ENCODE measurements at regions not wholly inside any gene's neighbourhood (a gene's known extent, or its start where the extent isn't known, plus 50 kb on each side); places are given as distances from the start of the nearest gene placed in this dataset.
"Not testable (repeated sequence)": the region's sequence is repeated elsewhere in the genome, so short reads cannot be mapped to it uniquely, and the experiment has no call there.

GRCh38 chr12:59149995-59150642 is 229.8 kb upstream of the LRIG3 start:
- DNase-seq (ENCODE audit: low read depth in 3 of 3): no peak

GRCh38 chr12:59147791-59148190 is 227.5 kb upstream of the LRIG3 start:
- no peak for DNase-seq (ENCODE audit: low read depth in 3 of 3)

DNA sequence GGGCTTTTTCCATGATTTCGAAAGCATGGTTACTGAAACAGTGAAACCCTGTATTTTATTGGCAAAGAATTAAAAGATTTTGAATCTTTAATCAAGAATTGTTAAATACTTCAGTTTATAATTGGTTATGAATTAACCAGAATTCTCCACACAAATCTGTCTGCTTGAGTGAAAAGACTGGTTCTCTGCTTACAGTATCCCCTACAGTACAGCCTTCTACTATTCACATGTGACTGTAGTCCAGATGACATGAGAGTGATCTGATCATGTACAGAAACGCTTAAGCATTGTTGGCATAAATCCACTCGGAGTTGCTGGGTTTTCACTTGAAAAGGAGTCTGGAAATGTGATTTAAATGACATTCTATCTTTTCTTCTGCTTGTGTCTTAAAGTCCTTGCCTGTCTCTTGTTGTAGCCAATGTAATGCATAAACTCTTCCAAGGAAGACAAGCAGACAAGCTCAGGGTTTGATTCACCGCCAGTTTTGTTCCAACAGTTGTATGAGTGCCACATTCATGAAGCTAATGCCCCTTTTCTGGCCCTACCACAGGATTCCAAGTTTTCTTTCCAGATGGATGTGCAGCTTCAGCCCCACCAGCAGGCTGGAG is 222.0 kb upstream of the LRIG3 start:
- DNase-seq (ENCODE audit: low read depth in 3 of 3): no peak

DNA sequence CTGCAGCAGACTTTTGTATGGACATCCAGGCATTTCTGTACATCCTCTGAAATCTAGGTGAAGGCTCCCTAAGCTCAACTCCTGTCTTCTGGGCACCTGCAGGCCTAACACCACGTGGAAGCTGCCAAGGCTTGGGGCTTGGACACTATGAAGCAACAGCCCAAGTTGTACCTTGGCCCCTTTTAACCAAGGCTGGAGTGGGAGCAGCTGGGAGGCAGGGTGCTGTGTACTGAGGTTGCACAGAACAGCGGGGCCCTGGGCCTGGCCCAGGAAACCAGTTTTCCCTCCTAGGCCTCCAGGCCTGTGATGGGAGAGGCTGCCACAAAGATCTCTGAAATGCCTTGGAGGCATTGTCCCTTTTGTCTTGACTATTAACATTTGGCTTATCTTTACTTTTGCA is 214.4 kb upstream of the LRIG3 start:
- DNase-seq (ENCODE audit: low read depth in 3 of 3): no peak

- DNase-seq (ENCODE audit: low read depth in 3 of 3): no peak
Observed at GRCh38 chr12:59131462-59131861, 211.2 kb upstream of the LRIG3 start.

GRCh38 chr12:59122784-59123183 is 202.5 kb upstream of the LRIG3 start:
- no peak for DNase-seq (ENCODE audit: low read depth in 3 of 3)

DNA sequence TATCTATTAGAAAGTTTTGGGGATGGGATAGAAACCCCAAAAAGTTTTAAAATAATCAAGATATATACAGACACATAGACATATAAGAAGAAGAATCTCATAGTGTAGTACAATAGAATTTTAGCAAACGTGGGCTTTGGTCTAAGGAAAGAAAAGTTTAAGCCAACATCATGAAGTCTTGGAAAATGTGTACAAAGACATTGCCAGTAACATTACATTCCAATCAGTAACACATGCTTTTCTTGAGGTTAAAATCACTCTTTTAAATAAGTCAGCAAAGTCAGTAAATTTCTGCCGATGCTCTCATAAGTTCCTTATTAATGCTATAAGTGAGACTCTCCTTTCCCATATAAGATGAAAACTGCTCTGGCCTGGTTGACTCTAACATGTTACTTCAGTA is 201.1 kb upstream of the LRIG3 start:
- DNase-seq (ENCODE audit: low read depth in 3 of 3): no peak

DNA sequence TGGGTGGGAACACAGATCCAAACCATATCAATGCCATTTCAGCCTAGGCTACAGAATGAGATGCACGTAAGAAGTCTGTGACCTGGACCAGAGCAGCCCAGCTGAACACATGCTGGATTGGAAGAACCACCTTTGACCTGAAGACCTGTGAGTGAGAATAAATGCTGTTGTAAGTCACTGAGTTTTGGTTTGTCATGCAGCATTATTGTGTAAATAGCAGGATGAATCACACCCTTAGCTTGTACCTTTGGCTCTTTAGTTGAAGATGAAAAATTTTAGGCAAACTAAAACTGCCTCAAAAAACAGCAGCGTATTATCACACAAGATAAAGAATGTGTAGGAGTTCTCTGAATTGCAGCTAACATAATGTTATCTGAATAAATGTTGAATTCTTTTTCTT is 199.4 kb upstream of the LRIG3 start:
- DNase-seq (ENCODE audit: low read depth in 3 of 3): no peak

DNA sequence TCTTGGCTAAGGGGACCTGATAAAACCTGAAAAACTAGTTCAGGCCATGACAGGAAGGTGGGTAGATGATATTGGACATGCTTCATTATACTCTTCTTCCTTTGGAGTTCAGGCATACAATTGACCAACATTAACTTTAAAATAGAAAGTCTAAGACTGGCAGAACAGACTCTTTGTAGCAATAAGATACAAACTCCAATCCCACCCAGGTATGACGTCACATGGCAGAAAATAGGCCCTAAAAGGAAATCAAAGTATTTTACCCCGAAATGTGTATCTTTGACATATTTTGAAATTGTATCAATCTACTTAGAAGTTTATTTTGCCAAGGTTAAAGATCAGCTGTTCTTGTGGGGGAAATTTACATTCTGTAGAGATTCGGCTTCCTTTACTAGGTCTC is 198.1 kb upstream of the LRIG3 start:
- DNase-seq (ENCODE audit: low read depth in 3 of 3): no peak

GRCh38 chr12:59115995-59116394 is 195.7 kb upstream of the LRIG3 start:
- no peak for DNase-seq (ENCODE audit: low read depth in 3 of 3)

DNA sequence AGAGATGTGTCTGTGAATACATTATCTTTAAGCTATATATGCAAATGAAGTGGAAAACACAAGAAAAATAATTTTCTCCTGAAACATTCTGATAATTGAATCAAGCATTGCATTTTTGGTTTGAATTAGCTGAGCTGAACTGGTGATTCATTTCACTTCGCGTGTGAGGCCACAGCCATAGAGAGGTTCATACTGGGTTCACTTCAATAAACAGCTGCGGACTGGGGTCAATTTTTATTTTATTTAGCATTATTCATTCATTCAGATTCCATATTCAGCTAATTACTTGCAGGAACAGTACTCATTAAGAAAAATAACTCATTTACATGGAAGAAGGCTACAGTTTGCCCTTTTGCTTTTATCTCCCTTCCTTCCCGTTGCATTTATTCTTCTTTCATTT is 195.2 kb upstream of the LRIG3 start:
- no peak for DNase-seq (ENCODE audit: low read depth in 3 of 3)

DNA sequence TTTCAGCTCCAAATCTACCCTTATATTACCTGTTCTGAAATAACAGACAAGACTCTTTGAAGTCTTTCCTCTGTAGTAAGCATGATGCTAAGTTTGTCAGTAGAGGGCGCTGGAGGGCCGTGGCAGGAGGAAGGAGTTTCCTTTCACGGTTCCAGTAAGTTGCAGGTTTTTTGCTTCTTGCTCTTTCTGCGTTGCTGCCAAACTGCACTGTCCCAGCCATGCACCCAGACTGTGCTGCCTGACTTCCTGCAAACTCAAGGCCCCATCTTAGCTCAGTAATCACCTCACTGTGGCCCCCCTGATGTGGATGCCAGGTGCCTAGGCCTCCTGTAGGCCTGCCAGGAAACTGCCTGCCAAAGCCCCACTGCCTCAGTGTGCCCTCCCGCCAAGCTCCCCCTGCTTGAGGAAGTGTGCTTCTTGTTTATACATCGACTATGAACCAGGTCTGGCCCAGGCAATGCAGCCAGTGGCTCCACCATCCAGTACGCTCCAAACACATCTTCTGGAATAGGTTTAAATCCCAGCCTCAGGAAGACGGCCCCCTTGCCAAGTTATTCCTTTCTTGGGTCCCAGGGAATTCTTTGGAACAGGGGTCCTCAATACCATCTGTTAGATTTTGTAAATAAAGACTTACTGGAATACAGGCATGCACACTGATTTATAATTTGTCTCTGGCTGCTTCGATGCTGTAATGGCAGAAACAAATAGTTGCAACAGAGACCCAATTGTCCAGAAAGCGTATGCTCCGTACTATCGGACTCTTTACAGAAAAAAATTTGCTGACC is 193.7 kb upstream of the LRIG3 start:
- DNase-seq (ENCODE audit: low read depth in 3 of 3): peak; percentile 23 to 52 (median 43)

- no peak for DNase-seq (ENCODE audit: low read depth in 3 of 3)
Observed at GRCh38 chr12:59111851-59112250, 191.5 kb upstream of the LRIG3 start.

DNA sequence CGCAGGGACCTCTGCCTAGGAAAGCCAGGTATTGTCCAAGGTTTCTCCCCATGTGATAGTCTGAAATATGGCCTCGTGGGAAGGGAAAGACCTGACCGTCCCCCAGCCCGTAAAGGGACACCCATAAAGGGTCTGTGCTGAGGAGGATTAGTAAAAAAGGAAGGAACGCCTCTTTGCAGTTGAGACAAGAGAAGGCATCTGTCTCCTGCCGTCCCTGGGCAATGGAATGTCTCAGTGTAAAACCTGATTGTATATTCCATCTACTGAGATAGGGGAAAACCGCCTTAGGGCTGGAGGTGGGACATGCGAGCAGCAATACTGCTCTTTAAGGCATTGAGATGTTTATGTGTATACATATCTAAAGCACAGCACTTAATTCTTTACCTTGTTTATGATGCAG is 188.2 kb upstream of the LRIG3 start:
- DNase-seq (ENCODE audit: low read depth in 3 of 3): not testable (repeated sequence)

- DNase-seq (ENCODE audit: low read depth in 3 of 3): no peak
Observed at GRCh38 chr12:59100585-59100984, 180.3 kb upstream of the LRIG3 start.

DNA sequence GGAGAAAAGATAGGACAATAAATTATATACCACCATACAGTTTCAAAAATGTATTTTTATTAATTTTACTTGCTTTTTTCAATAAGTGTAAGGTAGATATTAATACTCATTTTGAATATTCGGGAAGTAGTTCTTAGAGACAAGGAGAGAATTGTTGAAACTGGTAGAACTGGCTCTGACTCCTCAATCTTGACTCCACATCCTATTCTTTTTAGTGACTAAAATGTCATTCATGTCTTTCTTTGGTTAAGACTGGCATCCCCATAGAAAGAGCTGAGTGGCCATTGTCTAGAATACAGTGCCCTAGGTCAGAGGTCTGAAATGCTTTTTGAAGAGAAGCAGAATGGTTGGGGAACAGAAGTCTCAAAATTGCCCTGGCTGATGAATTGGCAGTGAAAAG is 177.6 kb upstream of the LRIG3 start:
- no peak for DNase-seq (ENCODE audit: low read depth in 3 of 3)

GRCh38 chr12:59096246-59096645 is 175.9 kb upstream of the LRIG3 start:
- no peak for DNase-seq (ENCODE audit: low read depth in 3 of 3)

DNA sequence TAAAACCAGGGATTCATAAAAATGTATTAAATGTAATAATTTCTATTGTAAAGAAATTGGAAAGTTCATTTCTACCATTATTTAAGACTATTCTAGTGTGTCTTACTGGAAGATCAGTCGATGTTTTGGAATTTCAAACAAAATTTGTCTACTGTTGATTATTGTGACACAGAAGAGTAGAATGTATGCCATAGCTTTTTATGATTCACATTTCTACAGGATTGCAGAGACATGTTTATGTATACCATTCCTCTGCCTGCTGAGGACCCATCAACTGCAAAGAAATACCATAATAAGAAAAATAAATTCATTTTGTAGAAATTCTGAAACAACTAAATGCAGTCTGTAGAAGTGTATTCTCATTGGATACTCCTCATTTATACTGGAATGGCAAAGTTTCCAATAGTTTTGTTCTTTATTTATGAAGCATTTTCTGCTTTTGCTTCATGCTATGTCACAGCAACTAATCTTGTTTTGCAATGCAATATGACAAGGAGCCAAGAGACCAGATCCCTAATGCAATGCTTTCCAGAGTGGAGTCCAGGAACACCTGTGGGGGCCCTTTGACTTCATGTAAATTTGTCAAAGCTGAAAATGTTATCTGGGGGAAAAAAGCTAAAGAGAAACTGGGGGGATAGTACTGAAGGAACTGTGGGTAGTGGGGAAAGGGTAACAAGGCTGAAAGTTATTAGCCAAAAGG is 172.9 kb upstream of the LRIG3 start:
- no peak for DNase-seq (ENCODE audit: low read depth in 3 of 3)

DNA sequence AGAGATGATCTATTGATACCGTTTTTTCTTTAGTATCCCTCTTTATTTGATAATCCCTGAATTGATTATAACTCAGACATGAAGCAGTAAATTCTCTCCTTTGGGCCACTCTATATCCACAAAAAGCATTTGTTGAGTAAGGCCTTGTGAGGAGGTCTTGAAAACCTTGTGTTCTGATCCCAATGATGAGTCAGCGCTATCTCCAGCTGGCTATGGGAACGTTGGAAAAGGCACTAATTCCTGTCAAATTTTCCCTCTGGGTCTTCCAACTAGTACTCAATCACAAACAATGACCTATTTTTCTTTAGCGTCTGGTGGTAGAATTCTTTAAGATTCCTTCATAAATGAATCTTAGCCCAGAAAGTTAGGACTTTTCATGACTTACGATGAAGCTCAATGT is 168.4 kb upstream of the LRIG3 start:
- no peak for DNase-seq (ENCODE audit: low read depth in 3 of 3)

DNA sequence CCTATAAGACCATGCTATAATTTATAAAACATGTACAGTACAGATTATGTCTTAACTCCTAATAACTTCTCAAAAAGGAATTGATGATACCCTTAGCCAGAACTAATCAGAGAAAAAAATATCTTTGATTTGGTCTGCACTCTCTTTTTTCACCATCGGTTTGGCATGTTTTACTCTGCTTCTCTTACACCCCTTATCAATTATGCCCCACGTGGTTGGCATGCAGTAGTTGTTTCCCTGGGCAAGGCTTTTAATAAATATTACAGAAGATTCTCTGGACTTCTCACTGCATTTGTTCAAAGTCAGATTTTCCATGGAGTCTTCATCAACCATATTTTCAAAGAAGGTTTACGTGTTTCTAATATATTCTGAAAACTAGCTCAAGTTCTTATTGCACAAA is 167.4 kb upstream of the LRIG3 start:
- DNase-seq (ENCODE audit: low read depth in 3 of 3): no peak

- DNase-seq (ENCODE audit: low read depth in 3 of 3): no peak
Observed at GRCh38 chr12:59087077-59087673, 166.9 kb upstream of the LRIG3 start.

DNA sequence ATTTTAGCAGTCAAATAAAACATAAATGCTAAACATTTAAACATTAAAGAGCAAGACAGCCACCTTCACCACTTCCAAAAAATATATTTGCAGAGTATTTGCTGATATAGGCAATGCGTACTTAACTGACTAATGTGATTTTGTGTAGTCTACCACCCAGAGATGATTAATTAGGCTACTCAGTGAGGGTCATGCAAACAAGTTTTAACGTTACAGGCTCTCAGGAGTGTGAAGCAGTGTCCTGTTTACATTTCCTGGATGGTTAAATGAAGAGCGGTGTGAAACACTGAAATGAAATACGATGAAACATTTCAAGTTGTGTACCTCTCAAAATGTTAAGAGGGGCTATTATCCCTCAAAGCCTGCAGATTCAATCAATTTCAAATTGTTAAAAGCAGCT is 165.8 kb upstream of the LRIG3 start:
- DNase-seq (ENCODE audit: low read depth in 3 of 3): no peak
